GM21526 (cell line): ENCODE measurements at regions not wholly inside any gene's neighbourhood (a gene's known extent, or its start where the extent isn't known, plus 50 kb on each side); places are given as distances from the start of the nearest gene placed in this dataset.
"Not testable (repeated sequence)": the region's sequence is repeated elsewhere in the genome, so short reads cannot be mapped to it uniquely, and the experiment has no call there.

ENCODE experiments used
- ATAC-seq: cut with Tn5 transposase; IDR thresholded peaks from one replicate; pipeline ENCODE4 v1.9.1; 2021; ENCODE audit warnings: moderate library complexity; ENCODE audit not compliant: unreplicated experiment, low FRiP score

DNA sequence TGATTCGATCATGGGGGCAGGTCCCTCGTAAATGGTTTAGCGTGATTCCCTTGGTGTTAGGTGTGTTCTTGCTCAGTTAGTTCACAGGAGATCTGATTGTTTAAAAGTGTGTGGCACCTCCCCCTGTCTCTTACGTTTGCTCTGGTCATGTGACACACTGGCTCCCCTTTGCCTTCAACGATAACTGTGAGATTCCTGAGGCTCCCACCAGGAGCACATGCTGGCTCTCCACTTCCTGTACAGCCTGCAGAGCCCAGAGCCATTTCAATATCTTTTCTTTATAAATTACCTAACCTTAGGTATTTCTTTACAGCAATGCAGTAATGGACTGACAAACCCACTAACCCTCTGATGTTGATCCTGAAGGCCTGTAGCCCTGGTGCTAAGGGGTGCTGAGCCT, 141.9 kb downstream of the FCRL5 start:
- no peak for ATAC-seq

DNA sequence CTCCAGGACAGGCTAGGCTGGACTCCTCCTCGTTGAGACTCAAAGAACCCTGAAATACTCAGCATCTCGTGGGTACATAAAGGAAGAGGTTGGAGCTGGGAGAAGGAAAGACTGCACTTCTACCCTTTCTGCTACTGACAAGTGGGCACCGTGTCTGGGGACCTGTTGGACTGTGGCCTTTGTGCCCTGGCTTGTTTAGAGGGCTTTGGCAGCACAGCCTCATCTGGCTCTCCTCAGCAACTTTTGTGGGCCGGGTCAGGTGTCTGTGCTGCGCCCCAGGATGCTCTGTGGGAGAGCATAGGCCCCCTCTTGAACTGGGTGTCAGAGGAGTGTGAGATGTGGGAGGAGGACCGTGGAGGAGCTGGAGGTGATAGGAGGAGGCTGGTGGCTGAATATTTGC, 142.4 kb downstream of the FCRL5 start:
- no peak for ATAC-seq

DNA sequence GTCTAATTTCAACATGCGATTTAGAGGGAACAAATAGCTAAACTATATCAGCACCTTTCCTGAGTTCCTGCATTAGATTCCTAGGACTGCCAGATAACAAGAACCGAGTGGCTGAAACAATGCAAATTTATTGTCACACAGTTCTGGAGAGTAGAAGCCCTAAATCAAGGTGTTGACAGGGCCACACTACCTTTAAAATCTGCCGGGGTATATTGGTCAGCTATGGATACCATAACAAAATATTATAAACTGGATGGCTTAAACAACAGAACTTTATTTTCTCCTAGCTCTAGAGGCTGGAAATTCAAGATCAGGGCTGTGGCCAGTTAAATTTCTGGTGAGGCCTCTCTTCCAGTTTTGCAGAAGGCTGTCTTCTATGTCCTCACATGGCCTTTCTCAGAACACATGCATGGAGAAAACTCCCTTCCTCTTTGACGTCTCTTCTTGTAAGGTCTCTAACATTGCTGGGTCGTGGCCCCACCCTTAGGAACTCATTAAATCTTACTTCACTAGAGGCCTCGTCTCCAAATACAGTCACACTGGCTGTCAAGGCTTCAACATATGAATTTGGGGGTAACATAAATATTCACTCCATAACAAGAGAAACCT, 144.3 kb downstream of the FCRL5 start:
- no peak for ATAC-seq

DNA sequence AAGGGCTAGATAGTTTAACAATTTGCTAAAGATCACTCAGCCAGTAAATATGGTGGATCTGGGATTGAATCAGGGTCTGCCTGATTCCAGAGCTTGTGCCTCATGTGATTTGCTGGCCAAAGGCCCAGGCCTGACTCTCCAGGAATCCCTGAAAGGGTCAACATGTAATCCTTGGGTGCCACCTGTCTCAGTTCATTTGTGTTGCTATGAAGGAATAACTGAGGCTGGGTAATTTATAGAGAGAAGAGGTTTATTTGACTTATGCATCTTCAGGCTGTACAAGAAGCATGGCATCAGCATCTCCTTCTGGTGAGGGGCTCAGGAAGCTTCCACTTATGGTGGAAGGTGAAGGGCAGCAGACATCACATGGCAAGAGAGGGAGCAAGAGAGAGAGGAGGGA, 144.9 kb downstream of the FCRL5 start:
- ATAC-seq, result no peak

DNA sequence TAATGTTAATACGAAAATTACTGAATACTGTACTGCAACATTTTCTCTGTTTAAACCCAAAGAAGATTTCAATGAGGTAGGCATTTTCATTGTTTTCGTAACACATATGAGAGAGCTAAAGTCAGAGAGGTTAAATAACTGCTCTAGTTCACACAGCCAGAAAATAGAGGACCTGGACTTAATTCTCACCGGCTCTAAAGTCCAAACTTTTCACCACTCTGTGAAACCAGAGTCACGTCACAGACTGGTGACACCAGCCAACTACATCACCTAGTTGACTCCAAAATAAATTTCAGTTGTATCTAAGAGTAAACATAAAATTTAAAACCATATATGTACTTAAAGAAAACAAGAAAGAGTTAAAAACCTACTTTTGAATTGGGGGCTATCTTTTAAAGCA, 146.7 kb downstream of the FCRL5 start:
- no peak for ATAC-seq

DNA sequence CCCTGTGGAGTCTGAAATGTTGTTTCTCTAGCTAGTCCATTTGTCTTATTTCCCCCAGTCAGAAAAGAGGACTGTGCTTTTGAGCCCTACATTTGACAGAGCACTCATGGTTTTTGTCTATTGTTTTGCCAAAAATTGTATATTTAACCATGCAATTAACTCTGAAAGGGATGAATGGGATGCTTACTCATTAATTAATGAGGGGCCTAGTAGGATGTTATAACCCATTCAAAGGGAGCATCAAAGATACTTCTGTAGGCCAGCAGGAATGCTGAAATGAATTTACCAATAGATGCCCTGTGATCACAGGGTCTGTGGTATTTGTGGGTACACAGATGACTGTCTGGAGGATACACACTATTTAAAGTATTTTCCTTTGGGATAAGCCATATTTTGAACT, 147.7 kb downstream of the FCRL5 start:
- no peak for ATAC-seq

DNA sequence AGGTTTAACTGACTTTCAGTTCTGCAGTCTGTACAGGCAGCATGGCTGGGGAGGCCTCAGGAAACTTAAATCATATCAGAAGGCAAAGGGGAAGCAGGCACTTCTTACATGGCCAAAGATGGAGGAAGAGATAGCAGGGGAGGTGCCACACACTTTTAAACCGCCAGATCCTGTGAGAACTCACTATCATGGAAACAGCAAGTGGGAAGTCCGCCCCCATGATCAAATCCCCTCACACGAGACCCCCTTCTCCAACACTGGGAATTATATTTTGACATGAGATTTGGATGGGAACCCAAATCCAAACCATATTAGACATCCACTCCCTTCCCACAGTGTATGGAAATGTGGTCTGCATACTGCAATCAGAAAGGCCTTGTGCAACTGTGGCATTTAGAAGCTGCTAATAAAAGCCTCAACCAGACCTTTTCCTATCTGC, 148.2 kb downstream of the FCRL5 start:
- peak; percentile 42 for ATAC-seq

DNA sequence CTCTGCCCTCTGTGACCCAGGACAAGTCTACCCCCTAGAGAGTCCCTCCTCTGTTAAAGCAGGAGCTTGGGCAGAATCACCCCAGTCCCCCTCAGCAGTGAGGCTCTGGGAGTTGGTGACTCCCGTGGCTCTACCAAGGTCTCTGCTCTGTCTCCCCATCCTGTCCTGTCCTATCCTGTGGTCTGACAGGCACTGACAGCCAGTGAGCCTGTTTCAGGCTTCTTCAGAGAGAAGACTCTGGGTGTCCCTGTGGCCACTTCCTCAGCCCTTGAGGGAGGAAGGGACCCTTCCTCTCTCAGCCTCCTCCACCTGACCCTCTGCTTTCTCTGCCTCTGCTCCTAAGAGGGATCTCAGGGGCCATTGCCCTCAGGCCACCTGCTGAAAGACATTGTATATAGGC, 148.7 kb downstream of the FCRL5 start:
- peak; percentile 29 for ATAC-seq

DNA sequence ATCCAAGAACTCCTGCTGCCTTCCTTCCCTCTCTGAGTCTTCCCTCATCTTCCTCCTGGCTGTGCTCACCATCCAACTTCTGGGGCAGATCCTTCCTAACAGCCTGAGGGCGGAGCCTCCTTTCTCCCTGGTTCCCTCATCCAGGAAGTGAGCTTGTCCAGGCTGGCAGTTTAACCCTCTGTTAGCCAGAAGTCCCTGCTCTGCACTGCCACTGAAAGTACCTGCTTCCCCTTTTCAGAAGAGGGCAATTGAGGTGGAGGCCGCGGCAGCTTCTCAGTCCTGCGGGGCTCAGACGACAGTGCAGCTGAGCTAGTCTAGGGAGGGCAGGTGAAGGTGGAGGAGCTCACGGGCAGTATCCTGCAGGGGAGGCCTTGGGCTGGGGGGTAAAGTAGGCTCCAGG, 149.1 kb downstream of the FCRL5 start:
- peak; percentile 83 for ATAC-seq

DNA sequence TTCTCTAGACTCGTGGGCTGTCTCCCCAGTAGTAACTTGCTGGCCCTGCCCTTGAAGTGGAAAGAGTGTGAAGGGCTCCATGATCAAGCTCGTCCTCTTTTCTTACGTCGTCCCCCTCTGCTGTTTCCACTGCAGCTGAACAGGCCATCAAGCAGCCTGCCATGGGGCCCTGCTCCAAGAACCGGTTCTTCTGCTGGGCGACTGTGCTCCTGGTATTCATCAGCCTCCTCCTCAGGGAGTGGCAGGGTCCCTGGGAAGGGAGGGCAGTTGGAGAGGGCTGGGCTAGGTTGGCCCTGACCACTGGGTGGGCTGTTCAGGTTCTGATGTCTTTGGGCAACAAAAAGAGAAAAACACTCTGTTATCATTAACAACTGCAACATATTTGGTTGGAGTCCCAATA, 151.5 kb downstream of the FCRL5 start:
- no peak for ATAC-seq

DNA sequence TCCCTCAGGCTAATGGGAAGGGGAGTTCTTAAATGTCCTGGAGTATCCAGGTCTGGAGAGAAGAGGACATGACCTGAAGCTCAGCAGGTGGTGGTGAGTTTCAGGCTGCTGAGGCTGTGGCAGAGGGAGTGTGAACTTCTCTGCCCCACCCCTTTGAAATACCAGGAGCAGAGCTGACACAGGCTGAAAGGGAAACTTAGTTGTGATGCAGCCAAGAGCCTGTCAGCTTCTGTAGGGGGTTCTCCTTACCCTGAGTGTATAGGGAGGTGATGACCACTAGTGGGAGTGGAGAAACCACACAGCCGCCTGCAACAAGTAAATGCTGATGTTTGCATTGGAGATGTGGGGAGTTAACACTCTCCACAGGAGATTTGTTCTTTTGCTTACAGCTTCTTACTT, 152.3 kb downstream of the FCRL5 start:
- ATAC-seq, result no peak

DNA sequence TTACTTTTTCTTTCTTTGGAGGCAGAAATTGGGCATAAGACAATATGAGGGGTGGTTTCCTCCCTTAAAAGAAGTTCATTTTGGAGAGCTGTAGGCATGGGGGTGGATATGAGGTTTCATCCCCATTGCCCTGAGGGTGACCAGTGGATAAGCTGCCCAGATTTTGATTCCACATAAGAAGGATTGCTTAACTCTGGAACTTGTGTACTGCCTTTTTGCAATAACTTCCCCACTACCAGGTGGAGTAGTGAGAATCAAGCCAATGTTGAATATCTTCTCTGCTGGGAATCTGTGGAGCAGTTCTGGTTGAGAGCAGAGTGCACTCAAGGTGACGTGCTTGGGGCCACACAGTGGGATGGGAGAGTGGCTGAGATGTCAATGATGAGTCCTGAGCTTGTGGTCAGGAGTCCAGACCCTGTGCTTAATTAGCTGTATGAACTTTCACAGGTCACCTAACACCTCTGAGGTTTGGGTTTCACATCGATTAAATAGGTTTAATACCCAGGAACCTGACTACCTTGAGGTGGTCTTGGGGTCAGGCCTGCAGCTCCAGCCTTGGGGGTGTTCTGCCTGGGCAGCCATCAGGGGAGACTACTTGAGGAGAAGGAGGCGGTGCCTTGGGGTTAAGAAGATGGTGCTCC, 152.9 kb downstream of the FCRL5 start:
- no peak for ATAC-seq

DNA sequence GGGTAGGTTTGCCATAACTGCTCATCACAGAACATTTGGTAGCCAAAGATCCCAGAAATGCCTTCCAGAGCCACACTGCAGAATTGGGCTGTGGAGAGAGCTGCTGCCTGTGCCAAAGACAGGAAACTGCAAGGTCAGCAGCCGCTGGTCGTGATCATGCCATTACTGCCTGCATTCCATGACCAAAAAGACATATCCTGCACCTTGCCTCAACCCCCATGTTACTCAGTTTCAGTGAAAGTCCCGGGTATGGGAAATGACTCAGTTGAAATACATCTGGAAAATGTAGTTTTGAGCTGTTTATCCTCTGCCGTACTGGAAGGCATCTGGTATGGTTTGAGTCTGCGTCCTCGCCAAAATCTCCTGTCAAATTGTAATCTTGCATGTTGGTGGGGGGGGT, 161.7 kb downstream of the FCRL5 start:
- no peak for ATAC-seq

DNA sequence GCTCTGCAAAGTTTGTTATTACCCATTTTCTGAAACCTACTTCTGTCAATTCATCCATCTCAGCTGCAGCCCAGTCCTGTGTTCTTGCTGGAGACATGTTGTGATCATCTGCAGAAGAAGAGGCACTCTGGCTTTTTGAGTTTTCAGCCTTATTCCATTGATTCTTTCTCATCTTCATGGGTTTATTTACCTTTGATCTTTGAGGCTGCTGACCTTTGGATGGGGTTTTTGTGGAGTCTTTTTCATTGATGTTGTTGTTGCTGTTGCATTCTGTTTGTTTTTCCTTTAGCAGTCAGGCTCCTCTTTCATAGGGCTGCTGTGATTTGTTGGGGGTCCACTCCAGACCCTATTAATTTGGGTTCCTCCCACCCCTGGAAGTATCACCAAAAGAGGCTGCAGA, 164.3 kb downstream of the FCRL5 start:
- ATAC-seq, result no peak

DNA sequence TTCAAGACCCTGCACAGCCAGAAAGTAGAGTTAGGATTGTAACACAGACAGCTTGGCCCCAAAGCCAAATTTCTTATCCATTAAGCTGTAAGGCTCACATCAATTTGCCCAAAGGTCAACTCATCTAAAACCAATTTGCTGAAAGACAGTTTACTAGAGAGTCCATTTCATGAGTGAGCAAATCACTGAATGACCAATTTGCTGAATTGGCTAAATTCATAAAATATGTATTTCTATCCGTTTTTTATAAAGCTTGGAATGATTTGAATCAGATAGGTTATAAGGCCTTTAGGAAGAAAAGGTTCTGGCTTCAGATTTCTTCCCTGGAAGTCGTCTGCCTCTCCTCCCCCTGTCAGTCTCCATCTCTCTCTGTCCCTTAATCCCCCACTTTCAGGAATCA, 168.1 kb downstream of the FCRL5 start:
- no peak for ATAC-seq

DNA sequence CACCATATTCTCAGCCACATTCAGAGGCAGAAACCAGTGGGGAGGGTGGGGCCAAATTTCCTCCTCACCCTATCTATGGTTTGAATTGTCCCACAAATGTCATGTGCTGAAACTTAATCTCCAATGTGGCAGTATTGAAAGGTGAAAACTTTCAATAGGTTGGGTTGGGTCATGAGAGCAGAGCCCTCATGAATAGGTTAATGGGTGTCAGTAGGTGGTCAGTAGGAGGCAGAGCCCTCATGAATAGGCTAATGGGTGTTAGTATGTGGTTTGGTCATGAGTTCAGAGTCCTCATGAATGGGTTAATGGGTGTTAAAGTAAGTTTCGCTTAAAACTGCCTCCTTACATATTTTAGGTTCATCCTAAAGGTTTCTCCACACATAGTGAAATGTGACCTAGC, 170.0 kb downstream of the FCRL5 start:
- no peak for ATAC-seq

DNA sequence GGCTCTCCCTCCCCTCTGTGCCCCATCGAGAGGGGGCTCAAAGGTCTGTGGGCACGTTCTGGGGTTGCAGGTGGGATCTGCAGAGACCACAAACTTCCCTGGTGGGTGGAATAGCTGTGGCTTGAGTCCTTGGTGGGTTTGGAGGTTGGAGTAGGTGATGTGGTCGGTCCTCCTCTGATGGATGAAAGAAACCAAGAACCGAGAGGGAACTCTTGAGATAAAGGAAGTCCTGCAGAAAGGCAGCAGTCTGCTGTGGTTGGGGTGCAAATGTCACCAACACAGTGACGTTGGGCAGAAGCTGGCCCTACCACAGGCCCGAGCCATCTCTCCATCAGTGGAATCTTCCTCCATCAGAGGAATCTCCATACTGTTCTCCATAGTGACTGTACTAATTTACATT, 171.8 kb downstream of the FCRL5 start:
- no peak for ATAC-seq

DNA sequence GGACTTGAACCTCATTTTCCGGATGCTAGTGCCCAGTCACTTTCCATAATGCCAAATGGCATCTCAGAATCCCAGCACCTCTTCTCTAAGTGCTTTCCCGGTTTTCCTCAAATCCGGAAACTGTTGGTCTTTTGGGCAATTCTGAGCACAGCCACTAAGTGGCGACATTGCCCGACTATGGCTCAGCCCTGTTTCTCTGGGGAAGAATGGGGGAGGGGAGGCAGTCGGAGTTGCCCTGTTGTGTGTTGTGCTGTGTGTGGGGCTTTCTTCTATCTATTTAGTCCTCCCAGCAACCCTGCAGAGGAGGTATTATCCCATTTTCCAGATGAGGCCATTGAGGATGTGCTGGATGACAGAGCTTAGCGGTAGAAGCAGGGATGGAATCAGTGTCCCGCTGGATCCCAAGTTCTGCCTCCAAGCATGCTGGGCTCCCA, 175.0 kb downstream of the FCRL5 start:
- ATAC-seq, result not testable (repeated sequence)

DNA sequence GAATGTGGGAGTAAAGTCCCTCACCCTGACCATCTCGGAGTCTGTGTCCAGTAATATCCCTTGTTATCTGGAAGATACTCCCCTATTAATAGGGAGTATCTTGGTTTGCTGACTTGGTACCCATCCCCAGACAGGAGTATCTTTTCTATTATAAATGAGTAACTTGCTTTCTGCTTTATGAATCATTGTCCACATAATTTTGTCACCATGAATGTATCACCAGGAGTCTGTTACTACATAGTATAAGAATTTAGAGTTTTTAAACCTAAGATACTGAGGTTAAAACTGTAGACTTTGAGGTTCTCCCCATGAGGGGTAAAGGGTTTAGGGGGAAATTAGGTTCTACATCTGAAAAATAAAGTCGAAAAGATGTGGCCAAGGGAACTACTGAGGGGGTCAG, 175.6 kb downstream of the FCRL5 start:
- no peak for ATAC-seq

DNA sequence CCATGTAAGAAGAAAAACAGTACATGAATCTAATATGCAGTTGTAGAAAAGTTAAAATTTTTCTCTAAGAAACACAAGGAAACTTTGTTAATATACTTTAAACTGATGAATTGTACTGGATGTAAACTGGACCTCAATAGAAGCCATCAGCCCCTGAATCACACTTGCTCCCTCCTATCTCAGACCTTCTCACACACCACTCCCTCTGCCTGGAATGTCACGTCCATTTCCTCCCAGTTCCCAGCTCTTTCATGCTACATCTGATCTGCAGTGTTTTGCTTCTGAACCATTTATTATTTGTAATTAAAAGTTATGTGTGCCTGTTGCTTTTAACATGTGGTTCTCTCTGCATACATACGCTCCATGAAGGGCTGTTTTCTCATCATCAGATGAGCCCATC, 180.0 kb downstream of the FCRL5 start:
- ATAC-seq, result not testable (repeated sequence)

DNA sequence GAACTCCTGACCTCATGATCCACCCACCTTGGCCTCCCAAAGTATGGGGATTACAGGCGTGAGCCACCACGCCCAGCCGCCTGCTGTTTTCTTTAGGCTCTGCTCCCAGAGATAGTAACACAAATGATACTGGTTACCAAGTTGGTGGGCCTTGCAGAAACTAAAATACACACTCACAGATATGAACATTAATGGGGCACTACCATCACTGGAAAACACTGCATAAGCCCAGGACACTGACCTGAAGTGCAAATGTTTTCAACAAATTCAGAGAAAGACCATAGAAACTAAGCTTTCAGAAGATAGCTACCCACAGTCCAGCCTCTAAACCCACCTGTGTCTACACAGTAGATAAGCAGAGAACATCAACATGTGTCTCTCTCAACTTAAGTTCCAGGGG, 180.5 kb downstream of the FCRL5 start:
- no peak for ATAC-seq

DNA sequence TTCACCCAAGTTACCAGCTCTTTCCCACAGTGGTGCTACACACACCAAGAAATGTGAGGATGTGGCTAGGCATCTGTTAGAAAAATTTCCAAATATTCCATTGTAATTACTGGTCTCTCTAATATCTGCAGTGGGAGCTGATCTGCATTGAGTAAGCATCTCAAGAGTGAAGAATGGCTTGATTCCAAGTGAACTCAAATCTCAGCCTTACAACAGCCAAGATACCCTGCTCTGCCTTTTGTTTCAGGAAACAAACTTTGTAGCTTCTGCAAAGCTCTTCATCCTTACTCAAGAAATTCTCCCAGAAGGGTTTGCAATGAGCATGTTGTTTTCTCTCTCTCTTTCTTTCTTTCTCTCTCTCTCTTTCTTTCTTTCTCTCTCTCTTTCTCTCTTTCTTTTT, 181.1 kb downstream of the FCRL5 start:
- ATAC-seq, result no peak

DNA sequence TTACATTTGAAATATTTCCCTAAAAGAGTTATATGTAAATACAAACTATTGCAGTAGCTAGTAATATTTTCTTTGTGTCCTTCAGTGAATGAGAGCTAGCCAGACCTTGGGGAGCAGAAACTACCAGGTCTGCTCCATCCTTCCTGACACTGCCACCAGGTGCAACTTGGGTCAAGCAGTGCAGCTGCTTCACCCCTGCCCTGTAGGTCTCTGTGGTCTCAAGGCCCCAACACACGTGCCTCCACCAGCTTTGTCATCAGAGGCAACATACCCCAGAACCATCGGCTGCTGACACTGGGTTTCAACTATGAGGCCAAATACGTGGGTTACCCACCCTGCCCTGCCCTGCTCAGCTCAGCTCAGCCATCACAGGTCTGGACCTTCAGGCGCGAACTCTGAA, 181.6 kb downstream of the FCRL5 start:
- ATAC-seq, result no peak
